CD4-positive, alpha-beta T cell (primary cell): ENCODE measurements at regions not wholly inside any gene's neighbourhood (a gene's known extent, or its start where the extent isn't known, plus 50 kb on each side); places are given as distances from the start of the nearest gene placed in this dataset.

ENCODE experiments used
- ATAC-seq: fragments of 200-7000 bp; cut with Tn5 transposase; one replicate; pipeline ENCODE4 v1.10.0; 2022; ENCODE audit warnings: mild to moderate bottlenecking; ENCODE audit not compliant: poor library complexity
- CTCF ChIA-PET: fragments of 350-600 bp; sonication (Branson Sonifier 250); formaldehyde crosslinking; loops from one replicate; lab custom pipeline; 2021; ENCODE audit warnings: antibody characterized with exemption, inconsistent platforms; lab: Charles Lee
- POLR2A ChIA-PET: fragments of 350-600 bp; sonication (Branson Sonifier 250); formaldehyde crosslinking; loops from one replicate; lab custom pipeline; 2021; ENCODE audit warnings: antibody characterized with exemption, inconsistent platforms; lab: Charles Lee
- DNase-seq, 14 experiments: peaks; one replicate each; pipeline ENCODE4 v3.0.0-alpha.2; 2013 to 2020; ENCODE audit warnings: mixed read lengths in 2 of 14
- H3K27ac ChIP-seq, 2 donors: one replicate each; pipeline versions ENCODE4 v1.5.1 to v1.7.0; 2013; ENCODE audit warnings: low read length in 2 of 2, low read depth in 1 of 2, mild to moderate bottlenecking in 1 of 2
- H3K27me3 ChIP-seq, 2 experiments: 1 replicate in 1 of 2; 2 replicates in 1 of 2; pipeline versions ENCODE4 v1.6.1 to v1.7.0; 2013; ENCODE audit warnings: low read length in 2 of 2, control low read depth in 1 of 2, mild to moderate bottlenecking in 1 of 2, moderate library complexity in 1 of 2; ENCODE audit not compliant: insufficient read depth in 2 of 2, control insufficient read depth in 1 of 2
- H3K36me3 ChIP-seq: one replicate; pipeline ENCODE4 v1.6.1; 2013; ENCODE audit warnings: low read length, control low read depth; ENCODE audit not compliant: insufficient read depth
- H3K4me1 ChIP-seq: one replicate; pipeline ENCODE4 v1.6.1; 2013; ENCODE audit warnings: low read length, control low read depth; ENCODE audit not compliant: insufficient read depth
- H3K4me3 ChIP-seq: one replicate; pipeline ENCODE4 v1.5.1; 2013; ENCODE audit warnings: mild to moderate bottlenecking, low read length, moderate library complexity
- H3K9me3 ChIP-seq, 2 experiments: 1 replicate in 1 of 2; 2 replicates in 1 of 2; pipeline versions ENCODE4 v1.6.1 to v1.7.0; 2013; ENCODE audit warnings: low read length in 2 of 2, mild to moderate bottlenecking in 2 of 2, control low read depth in 1 of 2, moderate library complexity in 1 of 2; ENCODE audit not compliant: control insufficient read depth in 1 of 2, insufficient read depth in 1 of 2
- H3K27ac Mint-ChIP-seq: one replicate; pipeline ENCODE4 v1.8.0; 2020; ENCODE audit warnings: mixed read lengths
- H3K27me3 Mint-ChIP-seq: one replicate; pipeline ENCODE4 v1.8.0; 2021; ENCODE audit warnings: mixed read lengths
- H3K36me3 Mint-ChIP-seq: one replicate; pipeline ENCODE4 v1.8.0; 2021; ENCODE audit warnings: low read depth, mixed read lengths
- H3K4me1 Mint-ChIP-seq: one replicate; pipeline ENCODE4 v1.8.0; 2021; ENCODE audit warnings: low read depth, mixed read lengths
- H3K4me3 Mint-ChIP-seq: one replicate; pipeline ENCODE4 v1.8.0; 2020; ENCODE audit warnings: mild to moderate bottlenecking, mixed read lengths
- H3K9me3 Mint-ChIP-seq: one replicate; pipeline ENCODE4 v1.8.0; 2020; ENCODE audit warnings: mixed read lengths
- CTCF ChIP-seq: fragments of 200-600 bp; IDR thresholded peaks from one replicate; pipeline ENCODE4 v1.8.0; 2022; ENCODE audit warnings: antibody characterized with exemption, mild to moderate bottlenecking
- intact Hi-C, 2 experiments: fragments of 100-400 bp; cut with DNase I in 1 of 2; cut with micrococcal nuclease in 1 of 2; formaldehyde crosslinking; loops; one replicate each; pipeline versions ENCODE4 v1.15.1 to v1.9.0; 2023 to 2025; cut with DNase I, micrococcal nuclease

- ChIA-PET POLR2A (no interaction called here), CTCF (no interaction called here)
- Mint-ChIP-seq H3K4me1 (no peaks in the 10 kb centered on the region), H3K36me3 (no peaks in the 10 kb centered on the region), H3K27me3 (no peaks in the 10 kb centered on the region), H3K9me3 (no peaks in the 10 kb centered on the region), H3K4me3 (no peak overlapping the region), H3K27ac (no peak overlapping the region)
- Histone ChIP-seq H3K36me3 (no peaks in the 10 kb centered on the region), H3K27ac (no peak overlapping the region), H3K4me1 (no peaks in the 10 kb centered on the region), H3K9me3 (no peaks in the 10 kb centered on the region), H3K27me3 (peaks cover 0 to 3% of the 10 kb centered on the region in 2 experiments), H3K4me3 (no peak overlapping the region)
- intact Hi-C loops = no loop called here
- DNase-seq (no peak), ATAC-seq (no peak)
- TF ChIP-seq CTCF = no peak
These were observed 139.7 kb upstream of the CDH5 start for GRCh38 chr16:66226762-66227161.

GRCh38 chr16:66225696-66226095 is 140.8 kb upstream of the CDH5 start:
- no peaks in the 10 kb centered on the region for H3K9me3 Mint-ChIP-seq
- H3K4me3 ChIP-seq = no peak overlapping the region
- ChIA-PET POLR2A (no interaction called here), CTCF (no interaction called here)
- no peak for TF ChIP-seq CTCF
- no peak overlapping the region for H3K4me3 Mint-ChIP-seq
- intact Hi-C loops = no loop called here
- no peak for DNase-seq
- H3K27ac Mint-ChIP-seq = no peak overlapping the region
- H3K27me3 ChIP-seq = no peaks in the 10 kb centered on the region
- no peaks in the 10 kb centered on the region for H3K36me3 ChIP-seq
- H3K4me1 Mint-ChIP-seq = peaks cover 3% of the 10 kb centered on the region
- no peak overlapping the region for H3K27ac ChIP-seq
- no peaks in the 10 kb centered on the region for H3K9me3 ChIP-seq
- no peaks in the 10 kb centered on the region for H3K36me3 Mint-ChIP-seq
- no peaks in the 10 kb centered on the region for H3K27me3 Mint-ChIP-seq
- no peaks in the 10 kb centered on the region for H3K4me1 ChIP-seq
- ATAC-seq = no peak

- DNase-seq (no peak), ATAC-seq (no peak)
- Histone ChIP-seq H3K4me3 (no peak overlapping the region), H3K9me3 (no peaks in the 10 kb centered on the region), H3K27ac (no peak overlapping the region), H3K4me1 (no peaks in the 10 kb centered on the region), H3K36me3 (no peaks in the 10 kb centered on the region), H3K27me3 (no peaks in the 10 kb centered on the region)
- Mint-ChIP-seq H3K27ac (no peak overlapping the region), H3K4me3 (no peak overlapping the region), H3K27me3 (peaks cover under 1% of the 10 kb centered on the region), H3K4me1 (peaks cover 4% of the 10 kb centered on the region), H3K36me3 (no peaks in the 10 kb centered on the region), H3K9me3 (no peaks in the 10 kb centered on the region)
- POLR2A ChIA-PET = no interaction called here
- CTCF ChIA-PET = no interaction called here
- TF ChIP-seq CTCF = no peak
- intact Hi-C loops = no loop called here
These were observed 141.9 kb upstream of the CDH5 start for GRCh38 chr16:66224626-66225025.
